ENCODE measurements at regions not wholly inside any gene's neighbourhood (a gene's known extent, or its start where the extent isn't known, plus 50 kb on each side); places are given as distances from the start of the nearest gene placed in this dataset.

DNA sequence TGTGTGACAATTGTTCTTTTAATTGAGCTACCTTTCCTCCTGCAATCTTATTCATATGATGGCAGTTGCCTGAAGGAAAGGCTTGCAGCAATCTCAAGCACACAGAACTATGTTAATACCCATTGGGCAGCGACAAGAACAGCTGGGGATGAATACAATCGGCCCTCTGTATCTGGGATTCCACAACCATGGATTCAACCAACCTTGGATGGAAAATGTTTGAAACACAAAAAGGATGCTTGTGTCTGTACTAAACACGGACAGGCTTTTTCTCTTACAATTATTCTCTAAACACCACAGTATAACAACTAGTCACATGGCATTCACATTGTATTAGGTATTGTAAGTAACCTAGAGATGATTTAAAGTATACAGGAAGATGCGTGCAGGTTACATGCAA, 256.1 kb upstream of the SIX2 start:
- H3K4me3 ChIP-seq (ENCODE audit: low read depth, low read length) = no peak overlapping the region
- ChIA-PET POLR2A (no interaction called here), CTCF (no interaction called here)
- TF ChIP-seq, protein P1, sequence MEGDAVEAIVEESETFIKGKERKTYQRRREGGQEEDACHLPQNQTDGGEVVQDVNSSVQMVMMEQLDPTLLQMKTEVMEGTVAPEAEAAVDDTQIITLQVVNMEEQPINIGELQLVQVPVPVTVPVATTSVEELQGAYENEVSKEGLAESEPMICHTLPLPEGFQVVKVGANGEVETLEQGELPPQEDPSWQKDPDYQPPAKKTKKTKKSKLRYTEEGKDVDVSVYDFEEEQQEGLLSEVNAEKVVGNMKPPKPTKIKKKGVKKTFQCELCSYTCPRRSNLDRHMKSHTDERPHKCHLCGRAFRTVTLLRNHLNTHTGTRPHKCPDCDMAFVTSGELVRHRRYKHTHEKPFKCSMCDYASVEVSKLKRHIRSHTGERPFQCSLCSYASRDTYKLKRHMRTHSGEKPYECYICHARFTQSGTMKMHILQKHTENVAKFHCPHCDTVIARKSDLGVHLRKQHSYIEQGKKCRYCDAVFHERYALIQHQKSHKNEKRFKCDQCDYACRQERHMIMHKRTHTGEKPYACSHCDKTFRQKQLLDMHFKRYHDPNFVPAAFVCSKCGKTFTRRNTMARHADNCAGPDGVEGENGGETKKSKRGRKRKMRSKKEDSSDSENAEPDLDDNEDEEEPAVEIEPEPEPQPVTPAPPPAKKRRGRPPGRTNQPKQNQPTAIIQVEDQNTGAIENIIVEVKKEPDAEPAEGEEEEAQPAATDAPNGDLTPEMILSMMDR (IDR thresholded peaks at IDR 0.05; ENCODE audit: insufficient read depth, low read length, missing control alignments) = no peak
- no peak for DNase-seq (ENCODE audit: low read depth, low spot score)

DNA sequence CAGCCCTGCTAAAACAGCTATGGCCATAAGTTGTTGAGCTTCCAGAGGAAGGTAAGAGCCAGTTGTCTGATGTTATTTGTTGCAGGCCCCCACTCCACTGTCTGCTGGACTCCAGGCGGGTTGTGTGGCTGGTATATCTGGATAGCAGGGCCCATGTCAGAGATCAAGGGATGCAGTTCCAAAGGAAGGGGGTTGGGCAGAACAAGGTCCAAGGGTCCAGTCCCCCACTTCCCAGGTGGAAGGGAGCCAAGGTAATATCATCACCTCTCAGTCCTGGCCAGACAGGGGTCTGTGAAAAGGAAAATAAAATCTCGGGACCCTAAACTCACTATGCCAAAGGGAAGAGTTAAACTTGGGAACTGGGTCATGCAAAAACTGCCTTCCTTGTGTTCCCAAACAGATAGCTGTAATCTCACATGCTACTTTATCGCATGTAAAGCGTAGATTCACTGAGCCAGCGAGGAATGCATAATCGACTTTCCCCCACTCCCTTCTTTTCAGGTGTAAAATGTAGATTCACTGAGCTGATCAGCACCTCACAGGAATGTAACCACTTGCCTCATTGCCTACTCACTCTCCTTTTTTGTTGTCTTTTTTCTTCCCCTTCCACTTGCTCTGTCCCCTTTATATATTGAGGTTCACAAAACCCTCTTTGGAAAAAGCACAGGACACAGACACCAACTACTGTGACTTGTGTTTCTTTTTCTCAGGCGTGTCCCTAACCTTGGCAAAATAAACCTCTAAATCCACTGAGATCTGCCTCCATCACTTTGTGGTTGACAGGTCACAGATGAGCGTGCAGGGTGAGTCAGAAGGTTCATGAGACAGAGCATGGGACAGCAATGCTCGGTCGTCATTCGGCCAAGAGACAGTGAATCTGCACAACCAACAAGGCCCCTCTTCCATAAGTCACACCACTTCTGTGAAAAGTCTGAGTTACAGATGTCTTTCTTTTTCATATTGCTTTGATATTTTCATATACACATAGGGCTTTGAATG, 255.3 kb upstream of the SIX2 start:
- no peak overlapping the region for H3K4me3 ChIP-seq (ENCODE audit: low read depth, low read length)
- POLR2A ChIA-PET = no interaction called here
- CTCF ChIA-PET = interaction anchor here (1.0 kb wide), 1 partner anchor 229 kb away, joined by 3 read pairs; no protein-coding TSS in a partner anchor
- TF ChIP-seq, protein P1 (IDR thresholded peaks at IDR 0.05; ENCODE audit: insufficient read depth, low read length, missing control alignments) = no peak
- DNase-seq (ENCODE audit: low read depth, low spot score) = no peak

DNA sequence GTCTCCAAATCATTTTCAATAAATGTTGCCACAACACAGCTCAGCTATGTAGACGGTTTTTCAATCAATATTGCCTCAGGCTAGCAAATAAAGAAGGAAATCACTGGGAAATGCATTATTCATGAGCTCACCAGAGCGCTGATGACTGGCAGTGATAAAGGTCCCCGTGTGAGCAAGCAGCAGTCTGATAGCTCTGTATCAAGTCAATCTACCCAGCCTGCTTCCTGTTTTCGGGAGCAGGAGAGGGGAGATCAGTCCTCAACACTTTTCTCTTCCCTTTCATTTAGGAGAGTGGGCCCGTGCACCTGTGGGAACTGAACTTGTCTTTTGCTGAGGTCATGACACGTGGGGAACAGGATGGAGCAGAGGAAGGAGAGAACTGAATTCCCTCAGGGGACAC, 253.9 kb upstream of the SIX2 start:
- TF ChIP-seq, protein P1 (IDR thresholded peaks at IDR 0.05; ENCODE audit: insufficient read depth, low read length, missing control alignments) = no peak

DNA sequence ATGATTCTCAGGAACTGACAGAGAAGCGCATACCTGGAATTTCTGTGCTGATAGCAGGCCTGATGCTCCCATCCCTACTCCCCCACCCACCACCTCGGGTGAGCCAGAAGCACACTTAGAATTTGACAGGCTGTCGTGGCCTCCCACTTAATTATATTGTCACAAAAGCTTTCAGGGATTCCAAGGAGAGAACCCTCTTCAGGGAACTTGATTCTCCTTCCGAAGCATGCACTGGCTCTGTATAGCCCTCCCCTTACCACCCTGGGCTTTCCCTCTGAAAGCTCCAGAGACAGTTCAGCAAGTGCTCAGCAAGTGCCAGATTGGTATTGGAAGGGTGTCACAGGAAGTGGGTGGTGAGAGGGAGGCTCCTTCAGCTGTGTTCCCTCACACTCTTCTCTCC, 252.5 kb upstream of the SIX2 start:
- CTCF ChIA-PET = interaction anchor here (0.8 to 1.6 kb wide), 2 partner anchors 19 to 280 kb away, joined by 3 to 4 read pairs; no protein-coding TSS in a partner anchor
- TF ChIP-seq, protein P1 (IDR thresholded peaks at IDR 0.05; ENCODE audit: insufficient read depth, low read length, missing control alignments) = no peak
- POLR2A ChIA-PET = no interaction called here
- no peak overlapping the region for H3K4me3 ChIP-seq (ENCODE audit: low read depth, low read length)
- no peak for DNase-seq (ENCODE audit: low read depth, low spot score)

More for the DNA sequence above, 253.9 kb upstream of the SIX2 start:
- DNase-seq (ENCODE audit: low read depth, low spot score) = no peak
- POLR2A ChIA-PET = interaction anchor here (0.6 kb wide), 1 partner anchor 17 kb away, joined by 3 read pairs; no protein-coding TSS in a partner anchor
- CTCF ChIA-PET = interaction anchor here (1.6 kb wide), 1 partner anchor 21 kb away, joined by 4 read pairs; no protein-coding TSS in a partner anchor
- no peak overlapping the region for H3K4me3 ChIP-seq (ENCODE audit: low read depth, low read length)

DNA sequence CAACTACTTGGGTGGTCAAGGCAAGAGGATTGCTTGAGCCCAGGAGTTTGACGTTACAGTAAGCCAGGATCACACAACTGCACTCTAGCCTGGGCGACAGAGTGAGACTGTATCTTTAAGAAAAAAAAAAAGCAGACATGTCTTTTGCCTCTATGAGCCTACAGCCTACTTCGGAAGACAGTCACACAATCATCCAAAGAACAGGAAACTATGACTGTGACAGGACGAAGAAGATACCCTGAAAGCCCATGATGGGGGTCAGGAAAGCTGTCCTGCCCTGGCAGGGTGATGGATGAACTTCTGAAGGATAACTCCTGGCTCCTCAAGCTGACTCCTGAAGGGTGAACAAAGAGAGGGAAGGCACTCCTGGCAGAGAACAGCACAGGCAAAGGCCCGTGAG, 251.7 kb upstream of the SIX2 start:
- ChIA-PET CTCF (no interaction called here), POLR2A (no interaction called here)
- TF ChIP-seq, protein P1 (IDR thresholded peaks at IDR 0.05; ENCODE audit: insufficient read depth, low read length, missing control alignments) = no peak
- no peak overlapping the region for H3K4me3 ChIP-seq (ENCODE audit: low read depth, low read length)
- DNase-seq (ENCODE audit: low read depth, low spot score) = no peak

DNA sequence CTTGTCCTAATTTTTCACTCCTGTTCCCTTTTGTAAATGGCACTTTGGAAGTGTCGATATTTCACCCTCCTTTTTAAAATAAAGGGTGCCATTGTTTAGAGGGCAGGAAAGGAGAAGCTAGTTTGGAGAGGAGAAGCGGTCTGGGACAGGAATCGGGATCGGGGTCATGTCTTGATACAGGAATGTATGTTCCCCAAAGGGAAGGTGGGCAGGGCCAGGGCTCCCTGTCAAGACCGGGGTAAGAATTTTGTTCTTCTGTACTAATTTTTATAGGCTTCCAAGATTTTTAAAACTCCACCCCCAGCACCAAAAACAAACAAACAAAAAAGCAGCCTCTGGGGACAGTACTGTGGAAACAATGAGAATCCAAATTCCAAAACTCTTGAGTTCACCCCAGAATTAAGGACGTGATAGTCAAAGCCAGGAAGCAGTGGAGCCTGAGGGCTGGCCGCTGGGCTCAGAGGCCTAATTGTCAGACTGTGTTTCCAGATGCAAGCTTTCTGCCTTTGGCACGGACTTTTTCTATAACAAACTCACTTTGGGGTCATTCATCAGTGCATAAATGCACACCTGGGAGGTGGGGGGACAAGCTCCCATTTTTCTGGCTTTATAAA, 250.4 kb upstream of the SIX2 start:
- TF ChIP-seq, protein P1 (IDR thresholded peaks at IDR 0.05; ENCODE audit: insufficient read depth, low read length, missing control alignments) = no peak
- CTCF ChIA-PET = no interaction called here
- POLR2A ChIA-PET = no interaction called here
- no peak overlapping the region for H3K4me3 ChIP-seq (ENCODE audit: low read depth, low read length)
- DNase-seq (ENCODE audit: low read depth, low spot score) = no peak
